MM.1S (cell line): ENCODE measurements at regions not wholly inside any gene's neighbourhood (a gene's known extent, or its start where the extent isn't known, plus 50 kb on each side); places are given as distances from the start of the nearest gene placed in this dataset.
"Not testable (repeated sequence)": the region's sequence is repeated elsewhere in the genome, so short reads cannot be mapped to it uniquely, and the experiment has no call there.

Source experiments
- DNase-seq: peaks from one replicate; pipeline ENCODE4 v3.0.0-alpha.2; 2015
- H2AFZ ChIP-seq: fragments of 300-600 bp; sonication (generic); 2 replicates; pipeline ENCODE4 v1.6.0; 2016; ENCODE audit warnings: antibody characterized with exemption, low read length
- H3F3A ChIP-seq: fragments of 300-600 bp; sonication (generic); 2 replicates; pipeline ENCODE4 v1.6.1; 2016; ENCODE audit warnings: mild to moderate bottlenecking, antibody characterized with exemption, low read length, moderate library complexity, mixed read lengths; ENCODE audit not compliant: insufficient read depth
- H3K27ac ChIP-seq: fragments of 300-600 bp; sonication (generic); 2 replicates; pipeline ENCODE4 v1.5.1; 2016; ENCODE audit warnings: mild to moderate bottlenecking, low read length
- H3K27me3 ChIP-seq: fragments of 300-600 bp; sonication (generic); replicated peaks from 2 replicates; pipeline ENCODE4 v1.6.0; 2016; ENCODE audit warnings: low read length; ENCODE audit not compliant: insufficient read depth
- H3K36me3 ChIP-seq: fragments of 300-600 bp; sonication (generic); replicated peaks from 2 replicates; pipeline ENCODE4 v1.6.1; 2016; ENCODE audit warnings: mild to moderate bottlenecking, low read length, mixed read lengths; ENCODE audit not compliant: insufficient read depth
- H3K4me1 ChIP-seq: fragments of 300-600 bp; sonication (generic); 2 replicates; pipeline ENCODE4 v1.6.1; 2016; ENCODE audit warnings: low read length, mixed read lengths
- H3K4me2 ChIP-seq: fragments of 300-600 bp; sonication (generic); 2 replicates; pipeline ENCODE4 v1.6.0; 2016; ENCODE audit warnings: low read depth, low read length
- H3K4me3 ChIP-seq: fragments of 300-600 bp; sonication (generic); 2 replicates; pipeline ENCODE4 v1.5.1; 2016; ENCODE audit warnings: low read length, mixed read lengths
- H3K79me2 ChIP-seq: fragments of 300-600 bp; sonication (generic); 2 replicates; pipeline ENCODE4 v1.6.1; 2016; ENCODE audit warnings: mixed run types, low read length, mixed read lengths
- H3K9ac ChIP-seq: fragments of 300-600 bp; sonication (generic); 2 replicates; pipeline ENCODE4 v1.6.1; 2016; ENCODE audit warnings: low read length, mixed read lengths
- H3K9me2 ChIP-seq: fragments of 300-600 bp; sonication (generic); replicated peaks from 2 replicates; pipeline ENCODE4 v1.6.1; 2016; ENCODE audit warnings: mild to moderate bottlenecking, low read length, mixed read lengths; ENCODE audit not compliant: insufficient read depth
- H3K9me3 ChIP-seq: fragments of 300-600 bp; sonication (generic); replicated peaks from 2 replicates; pipeline ENCODE4 v1.6.1; 2016; ENCODE audit warnings: mild to moderate bottlenecking, low read length, mixed read lengths; ENCODE audit not compliant: insufficient read depth
- H4K20me1 ChIP-seq: fragments of 300-600 bp; sonication (generic); 2 replicates; pipeline ENCODE4 v1.6.1; 2016; ENCODE audit warnings: mild to moderate bottlenecking, low read length, moderate library complexity, mixed read lengths; ENCODE audit not compliant: insufficient read depth
- CTCF ChIP-seq: fragments of 300-600 bp; sonication (generic); IDR thresholded peaks from 2 replicates; pipeline ENCODE4 v1.5.1; 2016; ENCODE audit warnings: antibody characterized with exemption, low read length, mixed read lengths
- EZH2 ChIP-seq: fragments of 300-600 bp; sonication (generic); optimal IDR thresholded peaks from 2 replicates; pipeline ENCODE3; 2017; ENCODE audit warnings: low read depth, mild to moderate bottlenecking, antibody characterized with exemption, low read length, mixed read lengths
- EZH2phosphoT487 ChIP-seq: fragments of 300-600 bp; sonication (generic); IDR thresholded peaks from 2 replicates; pipeline ENCODE4 v1.6.1; 2018; ENCODE audit warnings: antibody characterized with exemption, low read length

GRCh38 chr7:46054915-46055314 is 133.8 kb upstream of the IGFBP3 start:
- Histone ChIP-seq H3K4me3 (no peak overlapping the region), H3K9ac (no peak overlapping the region), H3K27me3 (no peaks in the 10 kb centered on the region), H2AFZ (no peak overlapping the region), H3K9me3 (no peaks in the 10 kb centered on the region), H3K9me2 (no peaks in the 10 kb centered on the region), H3F3A (no peaks in the 10 kb centered on the region), H4K20me1 (no peaks in the 10 kb centered on the region), H3K79me2 (no peaks in the 10 kb centered on the region), H3K4me2 (no peak overlapping the region), H3K27ac (no peak overlapping the region), H3K36me3 (no peaks in the 10 kb centered on the region), H3K4me1 (no peaks in the 10 kb centered on the region)
- no peak for DNase-seq
- no peak for TF ChIP-seq EZH2
- no peak for TF ChIP-seq CTCF
- no peak for TF ChIP-seq EZH2phosphoT487

GRCh38 chr7:46054272-46054671 is 133.2 kb upstream of the IGFBP3 start:
- H3F3A ChIP-seq = no peaks in the 10 kb centered on the region
- no peak overlapping the region for H3K4me3 ChIP-seq
- no peaks in the 10 kb centered on the region for H3K9me3 ChIP-seq
- no peak overlapping the region for H3K9ac ChIP-seq
- no peak for DNase-seq
- no peaks in the 10 kb centered on the region for H3K79me2 ChIP-seq
- H3K27ac ChIP-seq = no peak overlapping the region
- no peaks in the 10 kb centered on the region for H3K36me3 ChIP-seq
- H4K20me1 ChIP-seq = no peaks in the 10 kb centered on the region
- H3K4me1 ChIP-seq = no peaks in the 10 kb centered on the region
- H2AFZ ChIP-seq = no peak overlapping the region
- no peak overlapping the region for H3K4me2 ChIP-seq
- no peaks in the 10 kb centered on the region for H3K27me3 ChIP-seq
- no peaks in the 10 kb centered on the region for H3K9me2 ChIP-seq
- TF ChIP-seq EZH2 = no peak
- TF ChIP-seq EZH2phosphoT487 = no peak

- Histone ChIP-seq H3F3A (no peaks in the 10 kb centered on the region), H3K4me2 (no peak overlapping the region), H3K9me2 (no peaks in the 10 kb centered on the region), H3K9ac (no peak overlapping the region), H3K36me3 (no peaks in the 10 kb centered on the region), H3K27ac (no peak overlapping the region), H2AFZ (no peak overlapping the region), H3K27me3 (no peaks in the 10 kb centered on the region), H3K79me2 (no peaks in the 10 kb centered on the region), H3K9me3 (no peaks in the 10 kb centered on the region), H3K4me3 (no peak overlapping the region), H3K4me1 (no peaks in the 10 kb centered on the region), H4K20me1 (no peaks in the 10 kb centered on the region)
- TF ChIP-seq CTCF (no peak), EZH2 (no peak), EZH2phosphoT487 (no peak)
- DNase-seq = no peak
Measured at GRCh38 chr7:46047581-46047980, 126.5 kb upstream of the IGFBP3 start.

GRCh38 chr7:46043338-46043737 is 122.3 kb upstream of the IGFBP3 start:
- not testable (repeated sequence) for H3K27ac ChIP-seq, H3K9ac ChIP-seq, H3K79me2 ChIP-seq, H3K4me2 ChIP-seq, H3K9me2 ChIP-seq, H3F3A ChIP-seq, H4K20me1 ChIP-seq, H2AFZ ChIP-seq, H3K9me3 ChIP-seq, DNase-seq, H3K27me3 ChIP-seq, H3K36me3 ChIP-seq, H3K4me1 ChIP-seq, H3K4me3 ChIP-seq

- H3K4me3 ChIP-seq, H3F3A ChIP-seq, H3K36me3 ChIP-seq, H3K27ac ChIP-seq, H3K27me3 ChIP-seq, DNase-seq, H3K9ac ChIP-seq, H2AFZ ChIP-seq, H3K4me2 ChIP-seq, H3K9me3 ChIP-seq, H3K9me2 ChIP-seq, H3K79me2 ChIP-seq, H3K4me1 ChIP-seq, H4K20me1 ChIP-seq: not testable (repeated sequence)
Measured at GRCh38 chr7:46039813-46040212, 118.7 kb upstream of the IGFBP3 start.
